NCI-H82 treated with DMSO at 0.1 percent for 48 hours (cell line): ENCODE measurements at regions not wholly inside any gene's neighbourhood (a gene's known extent, or its start where the extent isn't known, plus 50 kb on each side); places are given as distances from the start of the nearest gene placed in this dataset.

ENCODE experiments used
- DNase-seq: peaks from one replicate; lab custom pipeline; 2025; ENCODE audit not compliant: unreplicated experiment; lab: John Stamatoyannopoulos, UW

- no peak for DNase-seq
Observed at GRCh38 chr1:168913711-168914463, 184.9 kb upstream of the DPT start.

DNA sequence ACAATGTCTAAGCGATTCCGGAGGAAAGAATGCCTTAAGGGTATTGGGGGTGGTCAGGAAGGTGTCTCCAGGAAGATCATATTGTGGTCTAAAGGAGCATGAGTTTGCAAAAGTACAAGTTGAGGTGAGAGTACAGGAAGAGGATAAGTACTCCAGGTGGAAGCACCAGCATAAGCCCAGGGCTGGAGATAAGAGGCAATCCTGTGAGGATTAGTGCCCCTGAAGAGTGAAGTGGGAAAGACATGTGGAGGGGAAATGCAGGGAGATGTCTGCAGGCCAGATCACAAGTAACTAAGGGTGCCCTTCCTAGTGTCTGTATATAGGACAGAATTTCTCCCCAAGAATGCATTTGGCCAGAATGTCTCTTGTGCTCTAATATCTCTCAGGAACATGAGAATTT, 188.3 kb upstream of the DPT start:
- DNase-seq = peak; percentile 72

DNA sequence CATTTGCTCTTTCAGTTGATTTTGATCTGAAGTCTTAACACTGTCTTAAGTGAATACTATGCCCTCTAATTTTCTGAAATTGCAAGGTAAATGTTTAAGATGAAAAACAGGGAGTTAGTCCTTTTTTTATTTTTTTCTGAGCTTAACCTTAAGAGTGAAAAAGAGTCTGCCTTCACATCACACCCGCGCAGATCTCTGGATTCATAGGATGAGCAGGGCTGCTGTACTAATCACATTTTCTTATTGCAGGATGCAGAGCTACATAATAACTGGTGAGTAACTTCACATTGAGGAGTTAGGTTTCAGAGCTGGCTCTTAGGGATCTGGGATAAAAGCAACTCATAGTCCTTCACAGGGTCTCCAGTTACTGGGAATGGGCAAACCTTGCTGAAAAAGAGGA, 188.7 kb upstream of the ATP1B1 start:
- DNase-seq = no peak

GRCh38 chr1:168918860-168919741, 187.4 kb upstream of the ATP1B1 start:
- DNase-seq = no peak

- DNase-seq = no peak
Observed at GRCh38 chr1:168920456-168921094, 185.9 kb upstream of the ATP1B1 start.

- DNase-seq = no peak
Observed at GRCh38 chr1:168921629-168922028, 184.9 kb upstream of the ATP1B1 start.

DNA sequence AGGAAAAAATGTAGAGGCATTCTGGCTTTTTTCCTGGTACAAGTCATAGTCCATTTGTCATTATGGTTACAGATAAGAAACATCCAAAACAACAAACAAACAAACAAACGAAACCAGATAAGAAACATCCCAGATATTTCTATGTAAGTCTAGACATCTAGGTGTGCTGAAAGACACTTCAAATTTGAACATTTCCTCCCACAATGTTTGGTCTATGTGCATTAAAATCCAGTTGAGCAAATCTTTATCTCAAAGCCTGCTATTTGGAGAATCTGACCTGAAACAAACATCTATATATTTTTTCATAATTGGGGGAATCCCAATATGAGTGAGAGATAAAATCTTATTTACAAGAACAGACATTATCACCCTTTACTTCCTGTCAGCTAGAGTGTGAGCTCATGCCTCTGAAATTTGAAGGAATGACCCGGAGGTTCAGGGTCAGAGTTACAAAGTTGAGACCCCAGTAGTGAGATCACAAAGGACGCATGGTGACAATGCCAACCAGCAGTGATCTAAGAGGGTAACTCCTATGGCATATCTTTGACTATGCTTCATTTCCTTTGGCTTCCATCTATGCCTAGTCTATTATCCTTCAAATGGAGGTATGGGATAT, 182.9 kb upstream of the ATP1B1 start:
- no peak for DNase-seq

- DNase-seq = no peak
Observed at GRCh38 chr1:168924976-168925375, 181.5 kb upstream of the ATP1B1 start.

- DNase-seq = no peak
Observed at GRCh38 chr1:168926236-168926635, 180.3 kb upstream of the ATP1B1 start.

GRCh38 chr1:168932539-168932938, 174.0 kb upstream of the ATP1B1 start:
- no peak for DNase-seq

DNA sequence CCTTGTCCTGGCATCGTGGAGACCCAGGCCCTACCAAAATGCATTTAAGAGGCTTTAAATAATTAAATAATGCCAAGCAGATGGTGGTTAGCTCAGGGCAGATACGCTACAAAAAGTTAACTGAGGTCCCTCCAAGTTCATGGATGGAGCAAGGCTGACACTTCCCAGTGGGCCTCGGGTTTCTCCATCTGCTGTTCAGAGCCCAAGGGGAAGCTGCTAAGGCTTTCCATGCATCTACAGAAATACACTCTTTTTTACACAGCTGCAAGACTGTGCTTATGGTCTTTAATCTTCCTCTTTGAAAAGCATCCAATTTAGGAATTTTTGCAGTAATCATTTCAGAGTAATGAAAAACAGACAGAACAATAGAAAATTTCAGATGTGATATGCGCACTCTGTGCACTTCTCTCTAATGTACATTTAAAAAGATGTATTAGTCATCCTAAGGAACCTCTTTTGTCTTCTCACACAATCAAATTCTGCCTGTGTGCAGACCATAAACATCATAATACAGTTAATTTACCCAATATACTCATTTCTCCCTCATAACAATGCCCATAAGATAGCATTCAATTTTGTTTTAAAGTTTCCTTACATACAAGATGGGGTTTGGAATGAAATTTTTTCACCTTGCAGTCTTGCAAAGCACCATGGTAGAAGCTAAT, 173.2 kb upstream of the ATP1B1 start:
- no peak for DNase-seq

- no peak for DNase-seq
Observed at GRCh38 chr1:168939110-168939946, 167.2 kb upstream of the ATP1B1 start.

DNA sequence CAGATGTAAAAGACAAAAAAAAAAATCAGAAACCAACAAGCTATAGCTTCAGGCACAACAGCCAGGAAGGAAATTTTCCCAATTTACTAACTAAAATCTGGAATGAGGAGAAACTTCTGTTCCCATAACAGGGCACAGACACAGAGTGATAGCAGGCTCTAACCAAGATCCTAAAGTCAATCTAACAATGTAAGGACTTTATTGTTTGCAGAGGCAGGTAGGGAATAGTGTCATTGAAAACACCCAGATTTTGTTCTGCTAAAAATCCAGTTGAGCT, 166.6 kb upstream of the ATP1B1 start:
- DNase-seq = no peak

- no peak for DNase-seq
Observed at GRCh38 chr1:168941640-168942039, 164.8 kb upstream of the ATP1B1 start.

DNA sequence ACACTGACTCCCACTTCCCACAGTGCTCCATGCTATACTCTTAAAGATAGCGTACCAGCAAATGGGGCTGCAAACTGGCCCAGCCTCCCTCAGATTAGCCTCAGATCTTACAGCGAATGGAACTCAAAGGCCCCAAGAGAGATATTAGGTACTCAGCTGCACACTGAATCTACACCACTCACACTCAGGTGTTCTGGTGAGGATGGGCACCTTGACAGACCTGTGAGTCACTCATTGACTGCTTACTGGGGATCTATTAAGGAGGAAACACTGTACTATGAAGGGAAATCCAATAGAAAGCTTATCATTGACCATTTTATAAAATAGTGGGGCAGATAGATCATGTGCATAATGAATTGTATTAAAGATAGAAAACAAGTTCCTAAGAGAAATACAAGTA, 164.3 kb upstream of the ATP1B1 start:
- no peak for DNase-seq

DNA sequence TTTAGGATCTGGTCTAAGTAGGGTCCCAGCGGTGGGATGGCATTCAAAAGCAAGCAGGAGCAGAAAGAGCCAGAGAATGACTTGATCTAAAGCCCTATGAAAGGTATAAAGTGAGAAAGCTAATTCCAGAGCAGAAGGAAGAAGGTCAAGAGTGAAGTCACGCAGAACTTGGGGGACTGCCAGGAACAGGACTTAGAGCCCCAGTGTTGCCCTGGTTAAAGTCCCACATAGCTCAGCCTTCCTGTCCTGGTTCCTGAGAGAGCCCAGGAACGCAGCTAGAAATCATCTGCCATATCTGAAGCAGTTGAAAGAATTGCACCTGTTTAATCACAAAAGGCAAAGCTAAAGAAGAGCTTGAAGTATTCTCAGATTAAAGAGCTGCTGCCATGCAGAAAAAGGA, 160.6 kb upstream of the ATP1B1 start:
- no peak for DNase-seq

GRCh38 chr1:168947041-168947440, 159.4 kb upstream of the ATP1B1 start:
- no peak for DNase-seq

DNA sequence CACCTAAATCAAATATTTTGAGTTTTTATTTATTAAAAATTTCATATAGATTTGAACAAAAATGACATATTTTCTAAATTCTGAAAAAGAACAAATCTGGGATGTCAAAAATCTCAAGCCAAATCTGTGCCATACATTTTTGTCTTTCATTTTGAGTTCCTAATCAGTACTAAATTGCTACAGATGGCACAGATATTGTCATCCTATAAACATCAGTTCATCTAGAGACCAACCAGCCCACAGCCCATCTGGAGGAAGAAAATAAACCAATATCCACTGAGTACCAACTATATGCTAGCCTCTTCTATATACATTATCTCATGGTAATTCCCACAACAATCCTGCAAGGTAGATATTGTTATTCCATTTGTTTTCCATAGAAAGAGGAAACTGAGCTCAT, 156.8 kb upstream of the ATP1B1 start:
- DNase-seq = no peak

DNA sequence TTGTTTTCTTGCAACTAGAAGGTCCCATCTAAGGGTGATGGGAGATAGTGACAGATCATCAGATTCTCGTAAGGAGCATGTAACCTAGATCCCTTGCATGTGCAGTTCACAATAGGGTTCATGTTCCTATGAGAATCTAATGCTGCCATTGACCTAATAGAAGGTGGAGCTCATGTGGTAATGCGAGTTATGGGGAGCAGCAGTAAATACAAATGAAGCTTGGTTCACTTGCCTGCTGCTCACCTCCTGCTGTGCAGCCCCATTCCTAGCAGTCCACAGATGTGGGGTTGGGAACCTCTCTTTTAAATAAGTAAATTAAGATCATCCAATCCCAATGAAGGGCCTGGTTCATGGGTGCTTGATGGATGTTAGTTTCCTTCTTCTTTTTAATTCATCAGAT, 148.7 kb upstream of the ATP1B1 start:
- DNase-seq = no peak

DNA sequence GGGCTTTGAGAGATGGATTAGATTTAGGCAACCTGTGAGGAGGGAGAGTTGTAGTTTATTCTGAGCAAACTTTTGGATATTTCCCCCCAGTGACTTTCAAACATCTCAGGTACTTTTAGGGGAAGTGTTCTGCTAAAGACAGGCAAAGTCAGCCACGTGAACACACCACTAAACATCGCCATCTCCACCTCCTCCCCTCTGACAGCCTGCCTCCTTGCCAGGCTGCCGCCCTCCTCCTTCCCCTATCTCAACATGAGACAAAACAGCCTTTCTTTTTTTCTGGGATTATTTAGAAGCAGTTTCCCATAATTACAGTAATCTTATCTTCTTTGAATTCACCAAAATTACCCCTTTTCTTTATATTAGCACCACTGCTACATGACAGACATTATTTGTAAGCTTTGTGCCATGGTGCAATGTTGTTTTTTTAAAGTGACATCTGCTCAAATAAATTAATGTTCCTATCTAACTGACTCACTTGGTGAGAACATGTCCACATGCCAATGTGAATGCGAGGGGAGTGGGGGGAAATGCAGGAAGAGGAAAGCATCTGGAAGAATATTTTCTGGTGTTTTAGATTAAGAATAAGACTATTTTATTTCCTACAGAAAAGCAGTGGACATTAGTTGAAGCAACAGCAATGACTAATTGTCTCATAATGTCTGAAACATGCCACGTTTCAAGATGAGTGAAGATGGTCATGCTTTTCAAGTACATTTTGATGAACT, 147.8 kb upstream of the ATP1B1 start:
- no peak for DNase-seq
